Psoas muscle (tissue), 7 donors: ENCODE measurements at regions not wholly inside any gene's neighbourhood (a gene's known extent, or its start where the extent isn't known, plus 50 kb on each side); places are given as distances from the start of the nearest gene placed in this dataset.

Experiments used
- ATAC-seq, 4 donors: fragments of 200-7000 bp; cut with Tn5 transposase; one replicate each; pipeline ENCODE4 v1.9.1; 2020; ENCODE audit warnings: moderate library complexity in 3 of 4, mild to moderate bottlenecking in 2 of 4
- DNase-seq, 2 donors: peaks; one replicate each; pipeline ENCODE4 v3.0.0-alpha.2; 2020
- H3K27ac ChIP-seq: fragments of 200-600 bp; one replicate; pipeline ENCODE4 v1.8.0; 2022
- H3K27me3 ChIP-seq, 3 donors: fragments of 200-600 bp in 1 of 3; one replicate each; pipeline versions ENCODE4 v1.6.1 to v1.8.0; 2013 to 2022; ENCODE audit warnings: low read length in 2 of 3, mild to moderate bottlenecking in 2 of 3, moderate library complexity in 1 of 3; ENCODE audit not compliant: insufficient read depth in 3 of 3
- H3K36me3 ChIP-seq, 2 donors: fragments of 200-600 bp in 1 of 2; one replicate each; pipeline versions ENCODE4 v1.6.1 to v1.8.0; 2013 to 2022; ENCODE audit warnings: low read depth in 1 of 2, mild to moderate bottlenecking in 1 of 2, moderate library complexity in 1 of 2; ENCODE audit not compliant: insufficient read depth in 1 of 2
- H3K4me1 ChIP-seq: fragments of 200-600 bp; one replicate; pipeline ENCODE4 v1.8.0; 2022
- H3K4me3 ChIP-seq: fragments of 200-600 bp; one replicate; pipeline ENCODE4 v1.8.0; 2022; ENCODE audit warnings: mild to moderate bottlenecking
- H3K9me3 ChIP-seq: fragments of 200-600 bp; one replicate; pipeline ENCODE4 v1.8.0; 2022
- CTCF ChIP-seq: fragments of 200-600 bp; IDR thresholded peaks from one replicate; pipeline ENCODE4 v1.8.0; 2022; ENCODE audit warnings: antibody characterized with exemption
- WGBS, 3 donors: extraction: QIAGEN DNeasy Blood & Tissue Kit; methylation state at CpG; one replicate each; pipeline versions ENCODE4 v1.1.6 to v1.1.7; 2013; 5-methylcytosine and 5-hydroxymethylcytosine counted together
- intact Hi-C, 2 donors: fragments of 100-400 bp; cut with DNase I; formaldehyde crosslinking; loops; one replicate each; pipeline versions ENCODE4 v1.11.0 to v1.14.2; 2022
- donor health status: healthy with polysubstance abuse.
- donor health status: DM: no; HTN: no; CAD: no; lungs with moderate emphysema.
- donor health status: Bipolar disorder and iron deficiency.
- donor health status: healthy.
- donor health status: DM: yes; HTN: yes; CAD: no.
- donor health status: DM: no; HTN: no; CAD: no.
- donor health status: DM: yes; HTN: yes; CAD: no.

GRCh38 chr12:87272851-87273250, 756.4 kb downstream of the C12orf50 start:
- intact Hi-C loops = no loop called here
- no peak overlapping the region for H3K4me3 ChIP-seq
- ATAC-seq (no peak), DNase-seq (no peak)
- no peaks in the 10 kb centered on the region for H3K9me3 ChIP-seq
- no peak overlapping the region for H3K27ac ChIP-seq
- no peaks in the 10 kb centered on the region for H3K27me3 ChIP-seq
- TF ChIP-seq CTCF = no peak
- no peaks in the 10 kb centered on the region for H3K4me1 ChIP-seq
- 30 to 35% (median 32%) methylated on average over 2 of the region's 2 CpGs for WGBS, 3 donors
- H3K36me3 ChIP-seq = no peaks in the 10 kb centered on the region

DNA sequence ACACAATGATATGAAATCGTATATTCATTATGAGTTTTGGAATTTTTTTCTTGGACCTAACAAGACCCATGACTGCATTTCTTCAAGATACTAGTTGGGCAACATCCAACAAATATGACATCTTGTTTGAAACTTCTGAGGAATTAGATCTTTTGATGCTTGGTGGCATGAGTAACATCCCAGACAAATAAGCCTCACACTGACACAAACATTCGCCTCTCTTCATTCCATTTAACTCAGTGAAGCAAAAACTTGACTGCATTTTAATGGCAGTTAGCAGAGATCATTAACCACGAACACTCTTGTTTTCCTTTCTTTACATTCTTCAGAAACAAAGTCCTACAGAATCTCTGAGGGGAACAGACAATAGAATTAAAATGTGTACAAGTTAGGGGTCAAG, 758.3 kb downstream of the C12orf50 start:
- no peaks in the 10 kb centered on the region for H3K9me3 ChIP-seq
- H3K4me3 ChIP-seq = no peak overlapping the region
- H3K27me3 ChIP-seq = no peaks in the 10 kb centered on the region
- no peaks in the 10 kb centered on the region for H3K4me1 ChIP-seq
- DNase-seq (no peak), ATAC-seq (no peak)
- intact Hi-C loops = no loop called here
- no peak for TF ChIP-seq CTCF
- H3K27ac ChIP-seq = no peak overlapping the region
- WGBS, 3 donors = 33 to 45% (median 38%) methylated on average over 3 of the region's 3 CpGs
- no peaks in the 10 kb centered on the region for H3K36me3 ChIP-seq

- DNase-seq (no peak), ATAC-seq (no peak)
- Histone ChIP-seq H3K27me3 (no peaks in the 10 kb centered on the region), H3K27ac (no peak overlapping the region), H3K4me3 (no peak overlapping the region), H3K36me3 (no peaks in the 10 kb centered on the region), H3K4me1 (no peaks in the 10 kb centered on the region), H3K9me3 (no peaks in the 10 kb centered on the region)
- intact Hi-C loops = no loop called here
- TF ChIP-seq CTCF = no peak
- WGBS, 3 donors = 23 to 39% (median 37%) methylated on average over 2 of the region's 2 CpGs
These were observed 762.9 kb downstream of the C12orf50 start for GRCh38 chr12:87266305-87266704.

- no peaks in the 10 kb centered on the region for H3K9me3 ChIP-seq
- DNase-seq (no peak), ATAC-seq (no peak)
- H3K4me3 ChIP-seq = no peak overlapping the region
- intact Hi-C loops = no loop called here
- no peak overlapping the region for H3K27ac ChIP-seq
- TF ChIP-seq CTCF = no peak
- H3K36me3 ChIP-seq = no peaks in the 10 kb centered on the region
- no peaks in the 10 kb centered on the region for H3K4me1 ChIP-seq
- H3K27me3 ChIP-seq = no peaks in the 10 kb centered on the region
These were observed 769.8 kb downstream of the C12orf50 start for GRCh38 chr12:87259391-87259790.

- H3K36me3 ChIP-seq = no peaks in the 10 kb centered on the region
- no peak overlapping the region for H3K4me3 ChIP-seq
- TF ChIP-seq CTCF = no peak
- no peaks in the 10 kb centered on the region for H3K9me3 ChIP-seq
- WGBS, 3 donors = 80 to 92% (median 81%) methylated on average over 2 of the region's 2 CpGs
- peaks cover 0 to 2% (median 0%) of the 10 kb centered on the region in 3 donors for H3K27me3 ChIP-seq
- no peak overlapping the region for H3K27ac ChIP-seq
- ATAC-seq (no peak), DNase-seq (no peak)
- intact Hi-C loops = no loop called here
- H3K4me1 ChIP-seq = no peaks in the 10 kb centered on the region
These were observed 774.7 kb downstream of the C12orf50 start for GRCh38 chr12:87254381-87255030.
